ENCODE measurements at regions not wholly inside any gene's neighbourhood (a gene's known extent, or its start where the extent isn't known, plus 50 kb on each side); places are given as distances from the start of the nearest gene placed in this dataset.

- TF ChIP-seq REST (IDR thresholded peaks at IDR 0.05; ENCODE audit: unreplicated experiment) (no peak), EZH2 (IDR thresholded peaks at IDR 0.05; ENCODE audit: low read depth, unreplicated experiment) (no peak), CREB1 (CRISPR knock-in tag; IDR thresholded peaks at IDR 0.05; ENCODE audit: low read depth) (no peak), CTCF (conservative IDR thresholded peaks at IDR 0.05; ENCODE audit: low read depth in 2 of 2) (no peak), POLR2AphosphoS5 (IDR thresholded peaks at IDR 0.05; ENCODE audit: low read depth) (no peak), JUNB (IDR thresholded peaks at IDR 0.05; ENCODE audit: unreplicated experiment) (no peak), EZH2phosphoT487 (IDR thresholded peaks at IDR 0.05; ENCODE audit: unreplicated experiment) (no peak), STAT1 (IDR thresholded peaks at IDR 0.05; ENCODE audit: unreplicated experiment) (no peak), ETS1 (IDR thresholded peaks at IDR 0.05) (no peak), ZNF114 (CRISPR knock-in tag; IDR thresholded peaks at IDR 0.05) (no peak)
These were observed 92.7 kb downstream of the GABPA start for GRCh38 chr21:25827513-25827912.
